ENCODE measurements at regions not wholly inside any gene's neighbourhood (a gene's known extent, or its start where the extent isn't known, plus 50 kb on each side); places are given as distances from the start of the nearest gene placed in this dataset.
A peak's percentile ranks its signal among the peaks of the same experiment; 100 is the strongest.

DNA sequence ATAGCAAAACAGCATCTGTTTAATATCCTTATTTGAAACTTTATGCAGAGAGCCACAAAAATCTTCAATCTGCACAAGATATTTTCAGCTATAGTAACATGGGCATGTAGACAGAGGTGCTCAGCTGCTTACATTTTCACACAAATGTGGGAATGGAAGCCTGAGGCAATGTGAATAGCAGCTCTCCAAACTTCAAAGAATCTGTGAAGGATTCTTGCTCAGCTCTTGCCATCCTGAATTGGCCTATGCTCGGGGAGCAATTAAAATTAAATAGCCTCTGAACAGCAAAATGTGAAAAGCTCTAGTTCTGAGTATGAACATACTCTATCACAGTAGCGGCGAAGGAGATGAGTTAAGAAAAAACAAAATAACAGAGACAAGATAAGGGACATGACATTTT is 1523.8 kb downstream of the PCDH7 start:
- Histone ChIP-seq H3K9me3 (ENCODE audit: control insufficient read depth in 1 of 2, insufficient read depth in 1 of 2, low read length in 2 of 2) (no peaks in the 10 kb centered on the region), H3K27ac (ENCODE audit: low read depth in 1 of 2, low read length in 2 of 2) (no peak overlapping the region), H3K4me3 (ENCODE audit: low read length) (no peak overlapping the region), H3K36me3 (ENCODE audit: insufficient read depth, low read length) (no peaks in the 10 kb centered on the region), H3K27me3 (ENCODE audit: control insufficient read depth in 1 of 2, insufficient read depth in 2 of 2, low read length in 2 of 2) (no peaks in the 10 kb centered on the region), H3K4me1 (ENCODE audit: insufficient read depth, low read length) (no peaks in the 10 kb centered on the region)
- H3K4me3 Mint-ChIP-seq: no peak overlapping the region
- TF ChIP-seq, protein P1, sequence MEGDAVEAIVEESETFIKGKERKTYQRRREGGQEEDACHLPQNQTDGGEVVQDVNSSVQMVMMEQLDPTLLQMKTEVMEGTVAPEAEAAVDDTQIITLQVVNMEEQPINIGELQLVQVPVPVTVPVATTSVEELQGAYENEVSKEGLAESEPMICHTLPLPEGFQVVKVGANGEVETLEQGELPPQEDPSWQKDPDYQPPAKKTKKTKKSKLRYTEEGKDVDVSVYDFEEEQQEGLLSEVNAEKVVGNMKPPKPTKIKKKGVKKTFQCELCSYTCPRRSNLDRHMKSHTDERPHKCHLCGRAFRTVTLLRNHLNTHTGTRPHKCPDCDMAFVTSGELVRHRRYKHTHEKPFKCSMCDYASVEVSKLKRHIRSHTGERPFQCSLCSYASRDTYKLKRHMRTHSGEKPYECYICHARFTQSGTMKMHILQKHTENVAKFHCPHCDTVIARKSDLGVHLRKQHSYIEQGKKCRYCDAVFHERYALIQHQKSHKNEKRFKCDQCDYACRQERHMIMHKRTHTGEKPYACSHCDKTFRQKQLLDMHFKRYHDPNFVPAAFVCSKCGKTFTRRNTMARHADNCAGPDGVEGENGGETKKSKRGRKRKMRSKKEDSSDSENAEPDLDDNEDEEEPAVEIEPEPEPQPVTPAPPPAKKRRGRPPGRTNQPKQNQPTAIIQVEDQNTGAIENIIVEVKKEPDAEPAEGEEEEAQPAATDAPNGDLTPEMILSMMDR (IDR thresholded peaks at IDR 0.05): no peak
- no peak overlapping the region for H3K27ac Mint-ChIP-seq
- H3K9me3 Mint-ChIP-seq: peaks cover 4% of the 10 kb centered on the region
- ATAC-seq (ENCODE audit: poor library complexity) (no peak), DNase-seq (peak in 1 of 14 experiments; percentile 0)
- ChIA-PET CTCF (interaction anchor here (0.6 kb wide), 1 partner anchor 29 kb away, joined by 3 read pairs; no protein-coding TSS in a partner anchor), POLR2A (no interaction called here)
- H3K4me1 Mint-ChIP-seq (ENCODE audit: low read depth): no peaks in the 10 kb centered on the region
- no peaks in the 10 kb centered on the region for H3K36me3 Mint-ChIP-seq (ENCODE audit: low read depth)
- intact Hi-C loops (cut with DNase I, micrococcal nuclease): no loop called here
- no peaks in the 10 kb centered on the region for H3K27me3 Mint-ChIP-seq

DNA sequence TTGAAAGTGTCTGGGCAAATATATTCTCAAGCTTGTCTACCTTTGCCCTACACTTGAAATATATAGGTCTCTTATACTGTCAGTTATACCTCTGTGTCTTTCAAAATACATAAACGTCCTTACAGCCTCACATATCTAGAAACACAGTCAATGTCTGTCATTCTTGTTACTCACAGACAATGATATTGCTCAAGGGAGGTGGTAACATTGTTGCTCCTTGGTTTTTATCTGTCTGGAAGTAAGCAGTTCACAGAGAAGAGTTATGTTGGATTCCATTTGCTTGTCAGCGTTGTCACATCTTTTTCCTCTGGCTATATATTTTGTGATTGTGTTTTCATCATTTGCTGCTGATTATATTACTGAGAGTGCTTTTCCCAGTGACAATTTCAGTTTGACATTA is 1528.9 kb downstream of the PCDH7 start:
- TF ChIP-seq, protein P1 (IDR thresholded peaks at IDR 0.05): no peak
- no peak for DNase-seq
- Mint-ChIP-seq H3K4me3 (no peak overlapping the region), H3K36me3 (ENCODE audit: low read depth) (no peaks in the 10 kb centered on the region), H3K27me3 (no peaks in the 10 kb centered on the region), H3K4me1 (ENCODE audit: low read depth) (no peaks in the 10 kb centered on the region), H3K9me3 (peaks cover 7% of the 10 kb centered on the region), H3K27ac (no peak overlapping the region)
- H3K9me3 ChIP-seq (ENCODE audit: control insufficient read depth in 1 of 2, insufficient read depth in 1 of 2, low read length in 2 of 2): peaks cover 0 to 5% of the 10 kb centered on the region in 2 experiments
- no peak overlapping the region for H3K27ac ChIP-seq (ENCODE audit: low read depth in 1 of 2, low read length in 2 of 2)
- ChIA-PET POLR2A (no interaction called here), CTCF (no interaction called here)
- H3K27me3 ChIP-seq (ENCODE audit: control insufficient read depth in 1 of 2, insufficient read depth in 2 of 2, low read length in 2 of 2): no peaks in the 10 kb centered on the region
- H3K4me1 ChIP-seq (ENCODE audit: insufficient read depth, low read length): no peaks in the 10 kb centered on the region
- H3K4me3 ChIP-seq (ENCODE audit: low read length): no peak overlapping the region
- no peak for ATAC-seq (ENCODE audit: poor library complexity)
- intact Hi-C loops (cut with DNase I, micrococcal nuclease): no loop called here
- H3K36me3 ChIP-seq (ENCODE audit: insufficient read depth, low read length): no peaks in the 10 kb centered on the region

DNA sequence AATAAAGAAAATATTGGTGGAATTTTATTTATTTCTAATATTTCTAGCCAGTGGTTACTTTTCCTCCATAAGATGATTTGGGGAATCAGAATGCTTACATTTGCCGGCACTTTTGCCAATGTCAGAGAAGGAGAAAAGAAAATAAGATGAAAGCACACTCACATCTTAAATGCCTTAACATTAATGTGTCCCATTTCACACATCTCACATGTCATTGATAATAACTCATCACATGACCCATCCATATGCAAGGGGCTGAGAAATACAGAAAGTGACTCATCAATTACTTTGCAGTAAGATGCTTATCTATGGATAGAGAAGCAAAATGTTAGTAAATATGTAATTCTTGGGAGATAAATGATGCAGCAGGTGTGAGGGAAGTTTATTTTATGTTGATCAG is 1531.0 kb downstream of the PCDH7 start:
- H3K9me3 ChIP-seq (ENCODE audit: control insufficient read depth in 1 of 2, insufficient read depth in 1 of 2, low read length in 2 of 2): peaks cover 0 to 5% of the 10 kb centered on the region in 2 experiments
- ChIA-PET POLR2A (no interaction called here), CTCF (no interaction called here)
- no peaks in the 10 kb centered on the region for H3K27me3 ChIP-seq (ENCODE audit: control insufficient read depth in 1 of 2, insufficient read depth in 2 of 2, low read length in 2 of 2)
- H3K27ac ChIP-seq (ENCODE audit: low read depth in 1 of 2, low read length in 2 of 2): no peak overlapping the region
- H3K4me1 ChIP-seq (ENCODE audit: insufficient read depth, low read length): no peaks in the 10 kb centered on the region
- Mint-ChIP-seq H3K27ac (no peak overlapping the region), H3K4me1 (ENCODE audit: low read depth) (no peaks in the 10 kb centered on the region), H3K4me3 (no peak overlapping the region), H3K36me3 (ENCODE audit: low read depth) (no peaks in the 10 kb centered on the region), H3K27me3 (no peaks in the 10 kb centered on the region), H3K9me3 (peaks cover 13% of the 10 kb centered on the region)
- no peak overlapping the region for H3K4me3 ChIP-seq (ENCODE audit: low read length)
- DNase-seq (no peak), ATAC-seq (ENCODE audit: poor library complexity) (no peak)
- no peaks in the 10 kb centered on the region for H3K36me3 ChIP-seq (ENCODE audit: insufficient read depth, low read length)
- TF ChIP-seq, protein P1 (IDR thresholded peaks at IDR 0.05): no peak
- intact Hi-C loops (cut with DNase I, micrococcal nuclease): no loop called here
